GM11168 (cell line): ENCODE measurements at regions not wholly inside any gene's neighbourhood (a gene's known extent, or its start where the extent isn't known, plus 50 kb on each side); places are given as distances from the start of the nearest gene placed in this dataset.

ENCODE experiments used
- in situ Hi-C: fragments of 300-500 bp; cut with MboI; formaldehyde crosslinking; loops from one replicate; pipeline ENCODE4 v1.12.0; 2022; ENCODE audit warnings: low sequenced_read_pairs; ENCODE audit not compliant: unreplicated experiment

DNA sequence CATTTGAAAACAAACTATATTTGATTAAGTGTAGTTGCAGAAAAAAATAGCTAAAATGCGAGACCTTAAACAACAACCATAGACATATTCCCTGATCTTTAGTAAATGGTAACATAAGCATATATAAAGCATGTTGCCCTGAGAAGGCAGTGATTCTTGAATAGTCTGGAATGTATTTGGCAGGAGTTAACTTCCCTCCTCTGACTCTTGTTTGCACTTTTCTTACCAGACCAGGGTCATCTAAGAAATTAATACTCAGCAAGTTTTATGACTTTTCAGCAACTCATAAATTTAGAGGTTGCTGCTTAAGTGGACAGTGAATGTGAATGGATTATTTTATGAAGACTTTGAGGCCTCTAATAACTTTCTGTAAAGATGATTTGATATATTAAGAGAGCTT is 55.3 kb upstream of the NUDT12 start:
- in situ Hi-C loops: no loop called here

DNA sequence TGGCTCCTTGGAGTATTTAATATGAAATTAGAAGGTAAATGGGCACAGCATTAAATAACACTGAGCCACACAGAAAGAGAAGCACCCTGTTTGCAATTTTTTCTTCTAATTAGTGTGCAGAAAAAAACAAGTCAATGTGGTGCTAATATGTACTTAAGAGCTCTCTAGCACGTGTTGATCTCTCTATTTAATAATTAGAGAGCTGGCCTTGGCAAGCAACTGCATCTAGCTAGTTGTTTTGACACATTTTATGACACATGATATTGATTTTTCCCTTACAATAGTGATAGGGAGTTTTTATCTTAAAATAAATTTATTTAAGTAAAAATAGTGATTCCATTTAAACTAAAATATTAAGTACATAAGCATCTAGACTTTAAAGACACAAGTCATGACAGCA is 54.5 kb upstream of the NUDT12 start:
- in situ Hi-C loops: no loop called here

DNA sequence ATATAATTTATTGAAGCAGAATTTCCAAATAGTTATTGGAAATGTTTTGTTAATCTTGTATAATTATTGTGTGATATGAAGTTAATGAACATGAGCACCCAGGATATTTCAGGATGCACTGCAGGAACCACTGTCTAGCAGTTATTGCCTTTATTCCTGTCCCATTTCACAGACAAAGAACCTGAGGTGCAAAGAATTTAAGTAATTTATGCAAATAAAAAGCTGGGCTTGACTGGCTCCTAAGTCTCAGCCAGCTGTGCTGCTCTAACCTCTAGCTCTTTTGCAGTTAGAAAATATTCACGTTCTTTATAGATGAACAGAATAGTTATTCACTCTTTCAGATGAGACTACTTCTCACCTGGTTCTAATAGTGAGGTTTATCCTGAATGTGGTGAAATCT is 50.0 kb upstream of the NUDT12 start:
- in situ Hi-C loops: no loop called here
